ENCODE measurements at regions not wholly inside any gene's neighbourhood (a gene's known extent, or its start where the extent isn't known, plus 50 kb on each side); places are given as distances from the start of the nearest gene placed in this dataset.

GRCh38 chr4:175412161-175412560, 399.9 kb downstream of the GPM6A start:
- peak overlapping the region; percentile 86 for H3K27ac Mint-ChIP-seq (ENCODE audit: unreplicated experiment)
- peak overlapping the region; percentile 56 for H3K4me2 ChIP-seq (ENCODE audit: low read length)
- peaks cover 38% of the 10 kb centered on the region for H3K4me1 Mint-ChIP-seq (ENCODE audit: low read depth, unreplicated experiment)

GRCh38 chr4:175412746-175413145, 399.3 kb downstream of the GPM6A start:
- Mint-ChIP-seq H3K9me3 (ENCODE audit: unreplicated experiment) (peaks cover 6% of the 10 kb centered on the region), H3K27ac (ENCODE audit: unreplicated experiment) (peak overlapping the region; percentile 86), H3K27me3 (ENCODE audit: low read depth, unreplicated experiment) (no peaks in the 10 kb centered on the region), H3K4me1 (ENCODE audit: low read depth, unreplicated experiment) (peaks cover 42% of the 10 kb centered on the region), H3K36me3 (ENCODE audit: low read depth, unreplicated experiment) (no peaks in the 10 kb centered on the region), H3K4me3 (ENCODE audit: unreplicated experiment) (no peak overlapping the region)
- DNase-seq (ENCODE audit: low read depth): peak; percentile 91
- H3K27ac ChIP-seq (ENCODE audit: low read depth, low read length): peak overlapping the region; percentile 72
- peak; percentile 80 for FAIRE-seq
- no peak overlapping the region for H2AFZ ChIP-seq (ENCODE audit: low read depth, low read length)
- no peaks in the 10 kb centered on the region for H3K27me3 ChIP-seq (ENCODE audit: insufficient read depth, low read length)
- no peaks in the 10 kb centered on the region for H4K20me1 ChIP-seq (ENCODE audit: insufficient read depth, low read length)
- H3K4me1 ChIP-seq (ENCODE audit: insufficient read depth, low read length): peaks cover 21% of the 10 kb centered on the region
- TF ChIP-seq CTCF (IDR thresholded peaks at IDR 0.05; ENCODE audit: insufficient read depth, low read depth, low read length) (no peak), EZH2 (IDR thresholded peaks at IDR 0.05; ENCODE audit: insufficient read depth, low read length) (no peak)
- no peaks in the 10 kb centered on the region for H3K36me3 ChIP-seq (ENCODE audit: insufficient read depth, low read length)
- H3K4me3 ChIP-seq (ENCODE audit: insufficient read depth, low read depth, low read length): peak overlapping the region; percentile 13
- H3K4me2 ChIP-seq (ENCODE audit: low read length): peak overlapping the region; percentile 56
- peak overlapping the region; percentile 51 for H3K9ac ChIP-seq (ENCODE audit: low read length)
- H3K79me2 ChIP-seq (ENCODE audit: insufficient read depth, low read length): no peaks in the 10 kb centered on the region
- no peaks in the 10 kb centered on the region for H3K9me3 ChIP-seq (ENCODE audit: insufficient read depth, low read depth, low read length)

More at GRCh38 chr4:175412161-175412560, 399.9 kb downstream of the GPM6A start:
- peak overlapping the region; percentile 51 for H3K9ac ChIP-seq (ENCODE audit: low read length)
- FAIRE-seq: peak; percentile 56
- no peaks in the 10 kb centered on the region for H3K36me3 ChIP-seq (ENCODE audit: insufficient read depth, low read length)
- H3K36me3 Mint-ChIP-seq (ENCODE audit: low read depth, unreplicated experiment): no peaks in the 10 kb centered on the region
- peak overlapping the region; percentile 72 for H3K27ac ChIP-seq (ENCODE audit: low read depth, low read length)
- H3K9me3 ChIP-seq (ENCODE audit: insufficient read depth, low read depth, low read length): no peaks in the 10 kb centered on the region
- peaks cover 6% of the 10 kb centered on the region for H3K9me3 Mint-ChIP-seq (ENCODE audit: unreplicated experiment)
- no peak for TF ChIP-seq CTCF (IDR thresholded peaks at IDR 0.05; ENCODE audit: insufficient read depth, low read depth, low read length)
- no peak for TF ChIP-seq EZH2 (IDR thresholded peaks at IDR 0.05; ENCODE audit: insufficient read depth, low read length)
- peak; percentile 66 for DNase-seq (ENCODE audit: low read depth)
- no peak overlapping the region for H2AFZ ChIP-seq (ENCODE audit: low read depth, low read length)
- H3K4me3 ChIP-seq (ENCODE audit: insufficient read depth, low read depth, low read length): no peak overlapping the region
- peaks cover 21% of the 10 kb centered on the region for H3K4me1 ChIP-seq (ENCODE audit: insufficient read depth, low read length)
- no peak overlapping the region for H3K4me3 Mint-ChIP-seq (ENCODE audit: unreplicated experiment)
- H4K20me1 ChIP-seq (ENCODE audit: insufficient read depth, low read length): no peaks in the 10 kb centered on the region
- H3K27me3 Mint-ChIP-seq (ENCODE audit: low read depth, unreplicated experiment): no peaks in the 10 kb centered on the region
- H3K27me3 ChIP-seq (ENCODE audit: insufficient read depth, low read length): no peaks in the 10 kb centered on the region
- H3K79me2 ChIP-seq (ENCODE audit: insufficient read depth, low read length): no peaks in the 10 kb centered on the region

- Histone ChIP-seq H4K20me1 (ENCODE audit: insufficient read depth, low read length) (no peaks in the 10 kb centered on the region), H3K4me3 (ENCODE audit: insufficient read depth, low read depth, low read length) (peak overlapping the region; percentile 13), H3K4me1 (ENCODE audit: insufficient read depth, low read length) (peaks cover 23% of the 10 kb centered on the region), H2AFZ (ENCODE audit: low read depth, low read length) (no peak overlapping the region), H3K4me2 (ENCODE audit: low read length) (peak overlapping the region; percentile 56), H3K36me3 (ENCODE audit: insufficient read depth, low read length) (no peaks in the 10 kb centered on the region), H3K9ac (ENCODE audit: low read length) (peak overlapping the region; percentile 51), H3K27me3 (ENCODE audit: insufficient read depth, low read length) (no peaks in the 10 kb centered on the region), H3K79me2 (ENCODE audit: insufficient read depth, low read length) (no peaks in the 10 kb centered on the region), H3K27ac (ENCODE audit: low read depth, low read length) (peak overlapping the region; percentile 72), H3K9me3 (ENCODE audit: insufficient read depth, low read depth, low read length) (no peaks in the 10 kb centered on the region)
- FAIRE-seq (peak; percentile 47), DNase-seq (ENCODE audit: low read depth) (peak; percentile 98)
- no peaks in the 10 kb centered on the region for H3K36me3 Mint-ChIP-seq (ENCODE audit: low read depth, unreplicated experiment)
- no peak for TF ChIP-seq CTCF (IDR thresholded peaks at IDR 0.05; ENCODE audit: insufficient read depth, low read depth, low read length)
- TF ChIP-seq EZH2 (IDR thresholded peaks at IDR 0.05; ENCODE audit: insufficient read depth, low read length): no peak
- H3K27me3 Mint-ChIP-seq (ENCODE audit: low read depth, unreplicated experiment): no peaks in the 10 kb centered on the region
- H3K4me1 Mint-ChIP-seq (ENCODE audit: low read depth, unreplicated experiment): peaks cover 45% of the 10 kb centered on the region
- H3K4me3 Mint-ChIP-seq (ENCODE audit: unreplicated experiment): no peak overlapping the region
- peaks cover 6% of the 10 kb centered on the region for H3K9me3 Mint-ChIP-seq (ENCODE audit: unreplicated experiment)
- H3K27ac Mint-ChIP-seq (ENCODE audit: unreplicated experiment): peak overlapping the region; percentile 86
Observed at GRCh38 chr4:175413561-175413960, 398.5 kb downstream of the GPM6A start.
